ENCODE measurements at regions not wholly inside any gene's neighbourhood (a gene's known extent, or its start where the extent isn't known, plus 50 kb on each side); places are given as distances from the start of the nearest gene placed in this dataset.
"Not testable (repeated sequence)": the region's sequence is repeated elsewhere in the genome, so short reads cannot be mapped to it uniquely, and the experiment has no call there.

- intact Hi-C loops (cut with DNase I) = no loop called here
- H3K4me1 ChIP-seq = no peaks in the 10 kb centered on the region
- DNase-seq = no peak
- no peaks in the 10 kb centered on the region for H3K27me3 ChIP-seq
- no peak for TF ChIP-seq CTCF (IDR thresholded peaks at IDR 0.05)
- no peak for TF ChIP-seq POLR2A (IDR thresholded peaks at IDR 0.05)
- H3K36me3 ChIP-seq = no peaks in the 10 kb centered on the region
- WGBS, 2 donors = 42 to 55% methylated on average over 4 of the region's 4 CpGs
- no peaks in the 10 kb centered on the region for H3K9me3 ChIP-seq
- H3K27ac ChIP-seq = no peak overlapping the region
- no peak overlapping the region for H3K4me3 ChIP-seq (replicated peaks in 1 of 3)
Observed at GRCh38 chr6:48986845-48987244, 476.2 kb downstream of the MMUT start.

- Histone ChIP-seq H3K27me3 (no peaks in the 10 kb centered on the region), H3K4me3 (replicated peaks in 1 of 3) (no peak overlapping the region), H3K27ac (no peak overlapping the region), H3K9me3 (no peaks in the 10 kb centered on the region), H3K4me1 (no peaks in the 10 kb centered on the region), H3K36me3 (no peaks in the 10 kb centered on the region)
- intact Hi-C loops (cut with DNase I) = no loop called here
- DNase-seq = no peak
- WGBS, 2 donors = 68 to 80% methylated on average over 2 of the region's 2 CpGs
- TF ChIP-seq POLR2A (IDR thresholded peaks at IDR 0.05) = no peak
- no peak for TF ChIP-seq CTCF (IDR thresholded peaks at IDR 0.05)
Observed at GRCh38 chr6:48986105-48986504, 476.9 kb downstream of the MMUT start.

- Histone ChIP-seq H3K27me3 (no peaks in the 10 kb centered on the region), H3K36me3 (no peaks in the 10 kb centered on the region), H3K4me1 (no peaks in the 10 kb centered on the region), H3K9me3 (no peaks in the 10 kb centered on the region), H3K27ac (no peak overlapping the region), H3K4me3 (replicated peaks in 1 of 3) (no peak overlapping the region)
- DNase-seq = no peak
- intact Hi-C loops (cut with DNase I) = no loop called here
- TF ChIP-seq POLR2A (IDR thresholded peaks at IDR 0.05) (no peak), CTCF (IDR thresholded peaks at IDR 0.05) (no peak)
- WGBS, 2 donors = 80 to 90% methylated on average over 6 of the region's 6 CpGs
Observed at GRCh38 chr6:48985025-48985424, 478.0 kb downstream of the MMUT start.

GRCh38 chr6:48983968-48984367, 479.1 kb downstream of the MMUT start:
- H3K9me3 ChIP-seq; H3K36me3 ChIP-seq; DNase-seq; intact Hi-C loops (cut with DNase I); H3K4me1 ChIP-seq; H3K27ac ChIP-seq; H3K4me3 ChIP-seq (replicated peaks in 1 of 3); H3K27me3 ChIP-seq: not testable (repeated sequence)
- WGBS, 2 donors = 90 to 96% methylated on average over 13 to 18 of the region's 20 CpGs

- 96 to 97% methylated on average over 10 of the region's 17 CpGs for WGBS, 2 donors
- no peak overlapping the region for H3K27ac ChIP-seq
- H3K4me1 ChIP-seq = no peaks in the 10 kb centered on the region
- TF ChIP-seq POLR2A (IDR thresholded peaks at IDR 0.05) = no peak
- TF ChIP-seq CTCF (IDR thresholded peaks at IDR 0.05) = no peak
- no peak for DNase-seq
- no peak overlapping the region for H3K4me3 ChIP-seq (replicated peaks in 1 of 3)
- intact Hi-C loops (cut with DNase I) = no loop called here
- H3K9me3 ChIP-seq = no peaks in the 10 kb centered on the region
- no peaks in the 10 kb centered on the region for H3K36me3 ChIP-seq
- H3K27me3 ChIP-seq = no peaks in the 10 kb centered on the region
Observed at GRCh38 chr6:48983377-48983776, 479.7 kb downstream of the MMUT start.

GRCh38 chr6:48979806-48980205, 483.2 kb downstream of the MMUT start:
- no peaks in the 10 kb centered on the region for H3K4me1 ChIP-seq
- no peaks in the 10 kb centered on the region for H3K9me3 ChIP-seq
- no peak for TF ChIP-seq POLR2A (IDR thresholded peaks at IDR 0.05)
- no peak for TF ChIP-seq CTCF (IDR thresholded peaks at IDR 0.05)
- intact Hi-C loops (cut with DNase I) = no loop called here
- H3K4me3 ChIP-seq (replicated peaks in 1 of 3) = no peak overlapping the region
- no peaks in the 10 kb centered on the region for H3K27me3 ChIP-seq
- no peaks in the 10 kb centered on the region for H3K36me3 ChIP-seq
- H3K27ac ChIP-seq = no peak overlapping the region
- no peak for DNase-seq
- WGBS, 2 donors = 77 to 82% methylated on average over 2 of the region's 2 CpGs
